SK-N-SH treated with all-trans-retinoic acid at 6 μM for 48 hours (cell line): ENCODE measurements at regions not wholly inside any gene's neighbourhood (a gene's known extent, or its start where the extent isn't known, plus 50 kb on each side); places are given as distances from the start of the nearest gene placed in this dataset.
A peak's percentile ranks its signal among the peaks of the same experiment; 100 is the strongest.

Experiments
- ATAC-seq: fragments of 200-7000 bp; cut with Tn5 transposase; 3 replicates; pipeline ENCODE4 v1.9.1; 2020; ENCODE audit warnings: mild to moderate bottlenecking, moderate library complexity
- ARNTL ChIP-seq: fragments of 450-650 bp; formaldehyde crosslinking; IDR thresholded peaks from 2 replicates; pipeline ENCODE4 v1.5.0; 2020; ENCODE audit warnings: low read depth, mild to moderate bottlenecking, moderate library complexity, borderline replicate concordance
- CSRNP3 ChIP-seq: fragments of 250-450 bp; sonication (Bioruptor Pico); IDR thresholded peaks from 2 replicates; pipeline ENCODE4 v1.5.1; 2021; ENCODE audit warnings: mild to moderate bottlenecking, moderate library complexity
- ESRRG ChIP-seq: fragments of 250-450 bp; sonication (Bioruptor Pico); IDR thresholded peaks from 2 replicates; pipeline ENCODE4 v1.6.1; 2021; ENCODE audit warnings: mild to moderate bottlenecking
- GLIS3 ChIP-seq: fragments of 250-450 bp; sonication (Bioruptor Pico); IDR thresholded peaks from 2 replicates; pipeline ENCODE4 v1.5.0; 2020; ENCODE audit warnings: mild to moderate bottlenecking, moderate library complexity
- ISL1 ChIP-seq: fragments of 250-450 bp; sonication (Bioruptor Pico); IDR thresholded peaks from 2 replicates; pipeline ENCODE4 v2.1.2; 2022; ENCODE audit warnings: mild to moderate bottlenecking, moderate library complexity
- OSR1 ChIP-seq: fragments of 250-450 bp; sonication (Bioruptor Pico); IDR thresholded peaks from 2 replicates; pipeline ENCODE4 v1.8.0; 2022; ENCODE audit warnings: moderate library complexity, mild to moderate bottlenecking, inconsistent platforms
- PATZ1 ChIP-seq: fragments of 250-450 bp; sonication (Bioruptor Pico); IDR thresholded peaks from 2 replicates; pipeline ENCODE4 v1.8.0; 2020; ENCODE audit warnings: mild to moderate bottlenecking, moderate library complexity, borderline replicate concordance
- TOX ChIP-seq: fragments of 250-450 bp; sonication (Bioruptor Pico); IDR thresholded peaks from 2 replicates; pipeline ENCODE4 v1.8.0; 2021; ENCODE audit warnings: mild to moderate bottlenecking, moderate library complexity, borderline replicate concordance
- ZC3H10 ChIP-seq: fragments of 250-450 bp; sonication (Bioruptor Pico); IDR thresholded peaks from 2 replicates; pipeline ENCODE4 v1.5.1; 2021; ENCODE audit warnings: mild to moderate bottlenecking, moderate library complexity
- ZFP3 ChIP-seq: fragments of 250-450 bp; sonication (Bioruptor Pico); IDR thresholded peaks from 2 replicates; pipeline ENCODE4 v1.5.0; 2020; ENCODE audit warnings: mild to moderate bottlenecking, moderate library complexity
- ZNF70 ChIP-seq: fragments of 450-650 bp; formaldehyde crosslinking; IDR thresholded peaks from 2 replicates; pipeline ENCODE4 v1.5.0; 2020; ENCODE audit warnings: mild to moderate bottlenecking, moderate library complexity
- ZNF8 ChIP-seq: fragments of 450-650 bp; formaldehyde crosslinking; IDR thresholded peaks from 2 replicates; pipeline ENCODE4 v1.5.0; 2020; ENCODE audit warnings: mild to moderate bottlenecking, moderate library complexity
- TF ChIP-seq, protein P1 (sequence below): fragments of 250-450 bp; sonication (Bioruptor Pico); IDR thresholded peaks from 2 replicates; pipeline ENCODE4 v1.5.0; 2020; ENCODE audit warnings: mild to moderate bottlenecking, moderate library complexity
- TF ChIP-seq, protein P2 (sequence below): fragments of 250-450 bp; sonication (Bioruptor Pico); IDR thresholded peaks from 2 replicates; pipeline ENCODE4 v1.5.1; 2020; ENCODE audit warnings: low read depth, mild to moderate bottlenecking, moderate library complexity

GRCh38 chr2:188776634-188777033 lies 197.5 kb upstream of the COL3A1 start:
- ATAC-seq, result peak; percentile 82

GRCh38 chr2:188784269-188784762 lies 189.9 kb upstream of the COL3A1 start:
- no peak for ATAC-seq

More at GRCh38 chr2:188776634-188777033, 197.5 kb upstream of the COL3A1 start:
- TF ChIP-seq, protein P1, sequence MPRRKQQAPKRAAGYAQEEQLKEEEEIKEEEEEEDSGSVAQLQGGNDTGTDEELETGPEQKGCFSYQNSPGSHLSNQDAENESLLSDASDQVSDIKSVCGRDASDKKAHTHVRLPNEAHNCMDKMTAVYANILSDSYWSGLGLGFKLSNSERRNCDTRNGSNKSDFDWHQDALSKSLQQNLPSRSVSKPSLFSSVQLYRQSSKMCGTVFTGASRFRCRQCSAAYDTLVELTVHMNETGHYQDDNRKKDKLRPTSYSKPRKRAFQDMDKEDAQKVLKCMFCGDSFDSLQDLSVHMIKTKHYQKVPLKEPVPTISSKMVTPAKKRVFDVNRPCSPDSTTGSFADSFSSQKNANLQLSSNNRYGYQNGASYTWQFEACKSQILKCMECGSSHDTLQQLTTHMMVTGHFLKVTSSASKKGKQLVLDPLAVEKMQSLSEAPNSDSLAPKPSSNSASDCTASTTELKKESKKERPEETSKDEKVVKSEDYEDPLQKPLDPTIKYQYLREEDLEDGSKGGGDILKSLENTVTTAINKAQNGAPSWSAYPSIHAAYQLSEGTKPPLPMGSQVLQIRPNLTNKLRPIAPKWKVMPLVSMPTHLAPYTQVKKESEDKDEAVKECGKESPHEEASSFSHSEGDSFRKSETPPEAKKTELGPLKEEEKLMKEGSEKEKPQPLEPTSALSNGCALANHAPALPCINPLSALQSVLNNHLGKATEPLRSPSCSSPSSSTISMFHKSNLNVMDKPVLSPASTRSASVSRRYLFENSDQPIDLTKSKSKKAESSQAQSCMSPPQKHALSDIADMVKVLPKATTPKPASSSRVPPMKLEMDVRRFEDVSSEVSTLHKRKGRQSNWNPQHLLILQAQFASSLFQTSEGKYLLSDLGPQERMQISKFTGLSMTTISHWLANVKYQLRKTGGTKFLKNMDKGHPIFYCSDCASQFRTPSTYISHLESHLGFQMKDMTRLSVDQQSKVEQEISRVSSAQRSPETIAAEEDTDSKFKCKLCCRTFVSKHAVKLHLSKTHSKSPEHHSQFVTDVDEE, result no peak
- TF ChIP-seq, protein P2, sequence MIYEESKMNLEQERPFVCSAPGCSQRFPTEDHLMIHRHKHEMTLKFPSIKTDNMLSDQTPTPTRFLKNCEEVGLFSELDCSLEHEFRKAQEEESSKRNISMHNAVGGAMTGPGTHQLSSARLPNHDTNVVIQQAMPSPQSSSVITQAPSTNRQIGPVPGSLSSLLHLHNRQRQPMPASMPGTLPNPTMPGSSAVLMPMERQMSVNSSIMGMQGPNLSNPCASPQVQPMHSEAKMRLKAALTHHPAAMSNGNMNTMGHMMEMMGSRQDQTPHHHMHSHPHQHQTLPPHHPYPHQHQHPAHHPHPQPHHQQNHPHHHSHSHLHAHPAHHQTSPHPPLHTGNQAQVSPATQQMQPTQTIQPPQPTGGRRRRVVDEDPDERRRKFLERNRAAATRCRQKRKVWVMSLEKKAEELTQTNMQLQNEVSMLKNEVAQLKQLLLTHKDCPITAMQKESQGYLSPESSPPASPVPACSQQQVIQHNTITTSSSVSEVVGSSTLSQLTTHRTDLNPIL (CRISPR knock-in tag), result peak; percentile 58; the same call in 1 of the 2 replicates
- TF ChIP-seq GLIS3 (CRISPR knock-in tag), result no peak
- TF ChIP-seq CSRNP3 (CRISPR knock-in tag), result no peak
- TF ChIP-seq ISL1 (CRISPR knock-in tag), result peak; percentile 79
- no peak for TF ChIP-seq ZFP3 (CRISPR knock-in tag)

DNA sequence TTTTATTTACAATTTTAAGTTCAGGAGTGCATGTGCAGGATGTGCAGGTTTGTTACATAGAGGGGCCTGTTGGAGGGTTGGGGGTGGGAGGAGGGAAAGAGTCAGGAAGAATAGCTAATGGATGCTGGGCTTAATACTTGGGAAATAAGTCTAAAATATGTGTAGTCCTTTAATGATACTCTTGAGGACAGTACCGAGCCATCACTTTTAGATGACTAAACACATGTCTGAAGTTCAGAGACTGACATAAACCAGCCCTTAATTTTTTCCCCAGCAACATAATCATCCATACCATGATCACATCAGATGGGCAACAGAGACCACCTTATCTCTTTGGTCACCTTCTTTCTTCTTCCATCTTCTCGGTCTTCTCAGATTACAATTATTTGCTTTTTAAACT lies 189.1 kb upstream of the COL3A1 start:
- no peak for ATAC-seq
- TF ChIP-seq, protein P1, result no peak
- no peak for TF ChIP-seq GLIS3 (CRISPR knock-in tag)
- TF ChIP-seq PATZ1 (CRISPR knock-in tag), result no peak
- no peak for TF ChIP-seq TOX (CRISPR knock-in tag)
- no peak for TF ChIP-seq ZC3H10 (CRISPR knock-in tag)
- TF ChIP-seq ARNTL (CRISPR knock-in tag), result no peak
- TF ChIP-seq CSRNP3 (CRISPR knock-in tag), result no peak
- TF ChIP-seq ZNF70 (CRISPR knock-in tag), result no peak
- TF ChIP-seq, protein P2 (CRISPR knock-in tag), result no peak
- TF ChIP-seq OSR1 (CRISPR knock-in tag), result no peak
- TF ChIP-seq ZNF8, result no peak
- TF ChIP-seq ZFP3 (CRISPR knock-in tag), result no peak
- TF ChIP-seq ESRRG (CRISPR knock-in tag), result no peak

More at GRCh38 chr2:188784269-188784762, 189.9 kb upstream of the COL3A1 start:
- TF ChIP-seq ZFP3 (CRISPR knock-in tag) (no peak), CSRNP3 (CRISPR knock-in tag) (no peak)
- TF ChIP-seq, all 23 proteins: peak for 0
